Activated CD8-positive, alpha-beta memory T cell treated with anti-CD3 and anti-CD28 coated beads for 36 hours (primary cell): ENCODE measurements at regions not wholly inside any gene's neighbourhood (a gene's known extent, or its start where the extent isn't known, plus 50 kb on each side); places are given as distances from the start of the nearest gene placed in this dataset.

Experiments used
- CTCF ChIA-PET: fragments of 350-600 bp; sonication (Branson Sonifier 250); formaldehyde crosslinking; loops from one replicate; lab custom pipeline; 2021; ENCODE audit warnings: antibody characterized with exemption; lab: Charles Lee
- POLR2A ChIA-PET: fragments of 350-600 bp; sonication (Branson Sonifier 250); formaldehyde crosslinking; loops from one replicate; lab custom pipeline; 2021; ENCODE audit warnings: antibody characterized with exemption; lab: Charles Lee

DNA sequence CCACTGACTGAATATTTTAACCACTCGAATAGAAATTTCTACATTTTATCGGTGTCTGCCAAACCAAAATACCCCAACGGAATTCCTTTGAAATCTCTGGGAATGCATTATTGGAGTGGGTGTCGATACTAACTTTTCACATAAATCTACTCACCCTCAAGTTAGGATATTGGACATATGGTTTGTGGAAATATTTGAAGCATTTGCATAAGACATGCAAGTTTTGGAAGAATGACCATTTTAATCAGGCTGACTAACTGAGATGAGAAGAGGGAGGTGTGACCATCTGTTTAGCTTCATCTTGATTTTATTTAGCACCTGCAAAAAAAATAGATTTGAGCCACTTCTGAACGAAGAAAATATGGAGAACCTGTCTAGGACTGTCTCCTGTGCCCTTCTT, 61.2 kb downstream of the KLF6 start:
- ChIA-PET CTCF (no interaction called here), POLR2A (no interaction called here)

DNA sequence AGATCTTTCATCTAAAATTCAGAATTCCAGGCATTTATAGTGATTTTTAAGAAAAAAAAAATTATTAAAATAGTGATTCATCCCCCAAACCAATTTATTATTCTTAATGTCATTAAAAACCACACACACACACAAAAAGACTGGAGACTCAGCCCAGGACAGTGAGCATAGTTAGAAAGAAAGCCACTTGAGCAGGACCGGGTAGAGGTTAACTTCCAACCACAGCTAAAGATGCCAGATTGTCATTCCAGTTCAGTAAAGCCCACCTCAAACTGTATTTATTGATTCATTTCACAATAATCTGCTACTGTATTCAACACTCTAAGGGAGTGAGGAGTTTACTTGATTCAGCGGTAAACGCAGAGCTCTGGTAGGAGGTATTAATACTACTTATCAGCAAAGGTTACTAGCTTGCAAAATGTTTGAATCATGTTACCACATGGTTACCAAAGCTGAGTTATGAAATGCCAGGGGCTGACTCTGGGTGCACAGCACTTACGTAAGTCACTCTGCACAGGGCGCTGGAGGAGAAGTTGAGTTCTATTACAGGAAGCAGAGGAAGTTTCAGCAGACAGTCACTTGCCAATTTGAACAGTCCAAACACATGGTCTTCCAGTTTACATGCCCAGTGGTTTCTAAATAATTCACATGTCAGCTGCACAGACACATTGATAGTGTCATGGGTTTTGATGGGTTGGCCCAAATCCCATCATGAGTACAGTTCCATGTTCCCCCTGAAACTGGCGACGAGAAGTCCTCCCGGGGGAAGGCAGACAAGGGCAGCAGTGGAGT, 64.6 kb downstream of the KLF6 start:
- POLR2A ChIA-PET, result no interaction called here

DNA sequence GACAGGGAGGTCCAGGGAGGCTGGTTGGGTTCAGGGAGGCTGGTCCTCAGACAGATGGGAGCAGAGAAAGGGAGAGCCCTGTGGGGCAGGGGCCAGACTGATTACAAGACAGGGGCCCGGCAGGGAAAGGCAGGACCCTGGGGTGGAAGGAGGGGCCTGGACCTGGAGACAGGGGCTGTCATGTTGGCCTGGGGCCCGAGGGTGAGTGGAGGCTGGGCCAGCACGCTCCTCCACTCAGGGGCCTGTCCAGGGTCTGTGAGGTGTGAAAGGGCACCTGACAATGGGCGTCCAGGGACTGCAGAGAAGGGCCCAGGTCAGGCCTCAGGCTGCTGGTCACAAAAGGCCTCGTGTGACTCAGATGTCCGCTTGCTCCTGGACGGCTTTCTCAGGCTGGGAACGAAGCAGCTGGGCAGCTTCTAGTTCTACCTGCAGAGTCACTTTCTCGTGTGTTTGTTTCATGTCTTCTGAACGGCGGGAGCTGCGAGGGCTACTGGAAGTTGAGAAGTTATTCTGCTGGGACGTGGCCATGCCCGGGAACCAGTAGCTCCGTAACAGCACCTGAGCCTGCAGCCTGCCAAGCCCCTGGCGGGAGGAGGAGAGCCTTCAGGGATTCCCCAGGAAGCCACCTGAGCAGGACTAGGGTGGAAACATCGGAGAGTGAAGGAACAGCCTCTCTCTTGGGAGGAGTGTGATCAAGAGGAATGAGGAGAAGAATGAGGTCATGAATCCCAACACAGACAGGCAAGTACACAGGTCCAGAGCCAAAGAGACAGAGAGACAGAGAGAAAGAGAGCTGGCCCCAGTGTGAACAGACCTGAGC, 65.8 kb downstream of the KLF6 start:
- ChIA-PET CTCF (no interaction called here), POLR2A (no interaction called here)

More for the DNA sequence above, 64.6 kb downstream of the KLF6 start:
- CTCF ChIA-PET, result no interaction called here

DNA sequence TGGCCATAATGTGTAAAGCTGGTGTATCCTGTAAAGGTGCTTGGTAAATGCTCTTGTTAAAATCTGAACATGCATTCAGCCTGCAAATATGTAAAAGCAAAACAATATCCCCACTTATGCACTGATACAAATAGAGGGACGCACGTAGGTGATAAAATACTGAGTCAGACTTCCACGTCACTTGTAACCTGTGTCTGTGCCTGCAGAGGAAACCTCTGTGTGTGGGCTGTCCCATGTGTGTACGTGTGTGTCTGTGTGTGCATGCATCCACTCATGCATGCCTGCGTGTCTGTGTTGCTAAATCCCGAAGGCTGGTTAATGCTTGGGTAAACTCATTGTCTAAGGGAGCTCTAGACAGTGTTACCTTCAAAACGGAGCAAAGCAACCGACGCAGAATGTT, 68.9 kb downstream of the KLF6 start:
- ChIA-PET POLR2A (no interaction called here), CTCF (no interaction called here)

DNA sequence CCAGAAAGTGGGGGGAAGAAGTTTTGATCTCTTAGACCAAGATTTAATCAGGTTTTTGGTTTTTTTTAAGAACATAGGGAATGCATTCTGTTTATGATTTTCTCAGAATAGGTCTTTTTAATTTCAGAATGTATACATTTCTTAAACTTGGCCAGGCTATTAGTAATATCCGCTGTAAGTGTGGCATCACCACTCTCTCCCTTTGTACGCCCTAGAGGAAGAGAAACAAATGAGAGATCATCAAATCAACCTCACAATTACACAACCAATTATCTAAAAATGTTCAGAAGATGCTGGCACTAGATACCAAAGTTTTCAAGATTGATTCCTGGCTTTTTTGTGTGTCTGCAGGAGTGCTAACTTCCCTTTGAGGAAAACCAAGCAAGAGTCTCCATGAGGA, 70.0 kb downstream of the KLF6 start:
- POLR2A ChIA-PET, result interaction anchor here (0.7 kb wide), 1 partner anchor 517 kb away, joined by 5 read pairs; no protein-coding TSS in a partner anchor
- CTCF ChIA-PET, result interaction anchor here (0.7 kb wide), 1 partner anchor 1140 kb away, joined by 3 read pairs; no protein-coding TSS in a partner anchor

DNA sequence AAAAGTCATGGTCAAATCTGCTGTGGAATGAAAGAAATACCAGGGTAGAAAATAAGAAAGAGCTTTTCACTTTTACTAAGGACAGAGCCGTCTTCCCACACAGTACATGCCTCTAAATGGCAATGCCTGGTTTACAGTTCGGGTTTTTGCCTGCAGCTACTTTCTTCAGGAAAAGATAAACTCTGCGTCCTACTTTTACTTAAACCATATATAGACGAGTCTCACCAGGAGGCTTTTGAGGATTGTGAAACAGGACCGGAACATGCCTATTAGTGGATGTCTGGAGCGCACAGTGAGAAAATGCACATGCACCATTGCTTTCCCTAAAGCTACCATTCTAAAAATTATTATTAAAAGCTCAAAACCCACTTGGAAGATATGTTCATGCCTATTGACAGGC, 70.5 kb downstream of the KLF6 start:
- CTCF ChIA-PET, result interaction anchor here (0.7 kb wide), 1 partner anchor 1140 kb away, joined by 3 read pairs; no protein-coding TSS in a partner anchor

DNA sequence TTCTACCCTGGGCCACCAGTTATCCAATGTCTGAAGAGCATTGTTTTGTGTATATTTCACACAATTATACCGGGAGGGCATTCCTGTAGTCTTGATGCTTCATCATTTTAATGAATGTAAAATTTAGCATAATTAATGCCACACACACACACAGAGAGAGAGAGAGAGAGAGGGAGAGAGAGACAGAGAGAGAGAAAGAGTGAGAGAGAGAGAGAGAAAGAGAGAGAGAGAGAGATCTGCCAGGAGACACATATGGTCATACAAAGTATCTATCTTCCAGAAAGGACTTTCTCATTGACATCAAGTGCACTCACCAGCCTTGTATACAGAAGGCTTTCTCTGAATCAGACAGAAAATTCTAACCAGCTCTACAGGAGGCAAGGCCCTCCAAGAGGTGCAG, 72.3 kb downstream of the KLF6 start:
- CTCF ChIA-PET, result no interaction called here

More for the DNA sequence above, 70.5 kb downstream of the KLF6 start:
- POLR2A ChIA-PET, result interaction anchor here (0.7 kb wide), 1 partner anchor 517 kb away, joined by 5 read pairs; no protein-coding TSS in a partner anchor

DNA sequence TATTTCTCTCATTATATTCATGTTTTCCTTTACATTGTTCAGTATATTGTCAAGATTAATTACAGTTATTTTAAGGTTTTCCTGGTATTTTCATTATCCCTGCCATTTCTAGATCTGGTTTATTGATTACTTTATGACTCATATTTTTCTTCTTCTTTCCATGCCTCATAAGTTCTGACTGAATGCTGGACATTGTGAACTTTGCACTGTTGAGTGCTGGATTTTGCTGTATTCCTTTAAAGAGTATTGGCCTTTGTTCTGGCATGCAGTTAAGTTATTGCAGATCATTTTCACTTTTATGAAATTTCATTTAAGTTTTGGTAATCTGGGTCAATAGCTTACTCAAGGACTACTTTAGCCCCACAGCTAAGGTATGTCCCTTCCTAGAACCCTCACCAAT, 73.1 kb downstream of the KLF6 start:
- CTCF ChIA-PET, result no interaction called here
- POLR2A ChIA-PET, result no interaction called here

More for the DNA sequence above, 72.3 kb downstream of the KLF6 start:
- POLR2A ChIA-PET, result no interaction called here

DNA sequence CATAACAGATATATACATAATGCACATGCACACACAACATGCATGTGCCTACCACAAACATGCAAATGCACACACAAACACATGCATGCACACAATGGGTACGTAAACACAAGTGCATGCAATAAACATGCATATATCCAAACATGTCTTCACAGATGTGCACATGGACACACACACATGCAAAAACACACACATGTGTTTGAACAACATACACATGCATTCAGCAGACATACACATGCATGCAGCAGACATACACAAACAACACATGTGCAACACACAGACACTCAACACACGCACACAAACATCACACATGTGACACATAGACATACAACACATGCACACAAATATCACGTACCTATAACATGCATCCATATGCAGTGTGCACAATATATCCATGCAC, 74.2 kb downstream of the KLF6 start:
- ChIA-PET CTCF (no interaction called here), POLR2A (no interaction called here)

DNA sequence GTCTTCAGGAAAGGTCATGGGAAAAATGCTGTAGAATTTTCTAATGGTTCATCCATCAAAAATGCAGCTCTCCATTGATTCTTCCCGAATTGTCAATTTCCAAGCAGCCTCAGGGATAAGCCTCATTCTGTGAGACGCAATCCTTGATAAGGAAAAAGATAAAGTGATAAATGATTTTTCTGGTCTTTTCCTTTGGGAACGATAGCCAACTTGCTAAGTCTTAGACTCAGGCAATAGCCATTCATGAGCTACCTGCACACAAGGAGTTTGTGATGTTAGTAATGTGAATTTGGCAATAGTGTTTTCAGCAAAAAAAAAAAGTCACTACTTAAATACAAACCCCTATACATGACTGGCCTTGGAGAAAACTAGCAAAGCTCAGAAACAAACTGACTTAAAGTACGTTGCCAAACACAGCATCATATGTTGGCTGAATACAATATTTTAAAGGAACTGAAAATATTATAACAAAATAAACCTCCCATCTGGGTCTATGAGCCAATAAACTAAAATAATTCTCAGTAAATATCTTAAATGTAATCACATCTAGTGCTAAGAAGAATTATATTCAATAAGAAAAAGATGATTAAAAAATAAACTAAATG, 75.5 kb downstream of the KLF6 start:
- CTCF ChIA-PET, result no interaction called here
- POLR2A ChIA-PET, result interaction anchor here (0.5 kb wide), 1 partner anchor 415 kb away, joined by 6 read pairs; no protein-coding TSS in a partner anchor

DNA sequence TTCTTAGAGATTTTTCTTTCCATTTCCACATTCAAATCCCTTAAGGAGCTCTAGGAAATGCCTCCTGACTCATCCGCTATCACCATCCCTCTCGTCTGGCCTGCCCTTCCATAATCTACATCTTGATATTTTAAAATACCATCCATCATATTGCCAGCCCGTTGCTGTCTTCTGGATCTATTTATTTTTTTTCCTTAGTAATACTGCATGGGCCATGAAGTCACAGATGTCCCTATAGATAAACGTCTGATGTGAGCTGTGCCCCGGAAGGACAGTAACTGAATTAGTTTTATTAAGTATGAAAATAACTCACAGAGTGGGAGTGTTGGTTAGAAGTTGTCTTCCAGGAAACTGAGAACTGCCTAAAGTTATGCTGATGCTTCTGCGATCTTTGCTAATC, 76.2 kb downstream of the KLF6 start:
- POLR2A ChIA-PET, result interaction anchor here (0.5 kb wide), 1 partner anchor 416 kb away, joined by 6 read pairs; no protein-coding TSS in a partner anchor

DNA sequence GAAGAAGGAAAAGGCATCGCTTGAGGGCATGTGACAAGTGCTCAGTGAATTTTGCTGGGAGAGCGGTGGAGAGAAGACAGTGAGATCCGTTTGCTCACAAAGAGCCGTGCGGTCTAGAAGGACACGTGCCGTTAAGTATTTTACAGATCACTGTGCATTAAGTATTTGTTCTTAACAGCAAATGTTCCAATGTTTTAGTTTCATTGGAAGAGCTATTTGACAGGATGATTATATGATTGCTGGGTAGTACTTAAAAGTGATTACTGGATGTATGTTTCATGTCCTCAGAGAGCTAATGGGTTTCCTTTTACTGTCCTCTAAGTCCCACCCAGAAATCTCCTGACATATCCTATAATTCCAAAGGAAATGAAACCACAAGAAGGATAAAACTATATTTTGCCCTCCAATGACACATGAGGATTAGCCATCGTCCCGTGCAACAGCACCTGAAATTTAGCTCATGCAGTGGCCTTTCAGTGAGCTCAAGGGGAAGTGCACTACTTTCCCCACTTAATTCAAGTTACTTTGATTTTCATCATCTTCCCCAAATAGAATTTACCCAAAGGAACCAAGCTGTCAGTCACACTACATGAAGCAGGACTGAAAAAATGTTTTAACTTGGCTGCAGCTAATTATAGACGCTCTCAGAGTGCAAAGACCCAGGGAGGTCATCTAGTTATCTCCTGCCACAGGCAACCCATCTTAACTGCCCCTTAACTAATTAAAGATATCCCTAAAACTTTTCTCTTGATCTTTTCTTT, 80.3 kb downstream of the KLF6 start:
- POLR2A ChIA-PET, result no interaction called here
- CTCF ChIA-PET, result no interaction called here

More for the DNA sequence above, 76.2 kb downstream of the KLF6 start:
- CTCF ChIA-PET, result no interaction called here

DNA sequence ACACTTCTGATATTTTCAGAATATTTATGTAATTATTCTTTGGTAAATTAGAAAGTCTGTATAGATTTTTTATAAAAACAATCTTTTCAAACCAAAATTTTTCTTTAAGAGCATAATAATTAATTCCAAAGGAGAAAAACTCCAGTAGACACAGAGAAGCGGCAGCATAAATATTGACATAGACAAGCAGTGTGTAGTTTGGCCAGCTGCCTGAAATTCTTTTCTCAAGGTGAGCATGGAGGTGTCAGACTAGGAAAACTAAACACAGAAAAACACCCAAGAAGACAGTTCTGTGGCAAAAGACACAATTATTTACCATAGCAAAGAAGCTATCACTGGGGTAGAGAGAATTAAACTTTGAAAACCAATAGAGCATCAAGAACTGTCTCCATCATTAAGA, 82.4 kb downstream of the KLF6 start:
- CTCF ChIA-PET, result no interaction called here
- POLR2A ChIA-PET, result no interaction called here

DNA sequence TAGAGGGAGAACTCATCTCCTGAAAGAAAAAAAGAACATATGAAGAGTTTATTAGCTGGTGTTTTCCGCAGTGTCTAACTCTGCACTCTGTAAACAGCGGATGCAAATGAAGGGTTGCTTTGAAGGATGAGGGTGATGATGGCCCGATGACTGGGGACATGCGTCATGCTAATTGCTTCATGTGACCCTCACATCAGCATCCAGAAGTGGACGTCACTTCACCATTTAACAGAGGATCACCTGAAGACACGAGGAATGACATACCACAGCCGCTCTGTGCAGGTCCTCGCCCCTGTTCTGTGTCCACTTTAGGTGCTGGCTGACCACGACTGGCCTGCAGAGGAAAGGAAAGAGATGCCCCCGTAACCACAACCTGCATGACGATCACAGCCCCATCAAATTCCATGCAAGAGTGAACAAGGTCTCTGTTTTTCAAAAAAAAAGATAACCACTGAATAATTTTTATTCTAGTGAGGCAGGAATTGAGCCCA, 82.9 kb downstream of the KLF6 start:
- POLR2A ChIA-PET, result no interaction called here
- CTCF ChIA-PET, result no interaction called here

DNA sequence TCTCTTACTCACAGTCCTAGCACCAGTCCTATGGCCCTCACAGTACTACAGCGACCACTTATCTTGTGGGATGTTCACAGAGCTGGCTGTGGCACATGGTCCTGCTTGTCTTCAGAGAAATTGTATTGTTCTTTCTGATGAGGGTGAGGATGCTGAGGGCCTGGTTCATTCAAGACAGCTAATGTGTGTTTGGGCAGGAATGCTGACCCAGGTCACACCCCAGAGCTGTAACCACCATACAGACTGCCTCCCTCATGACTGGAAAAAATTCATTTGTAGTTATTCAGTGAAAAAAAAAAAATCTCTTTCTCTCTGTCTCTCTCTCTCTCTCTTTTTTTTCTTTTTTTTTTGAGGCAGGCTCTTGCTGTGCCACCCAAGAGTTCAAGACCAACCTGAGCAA, 83.5 kb downstream of the KLF6 start:
- POLR2A ChIA-PET, result interaction anchor here (0.7 kb wide), 1 partner anchor 89 kb away, joined by 5 read pairs; no protein-coding TSS in a partner anchor
- CTCF ChIA-PET, result interaction anchor here (0.6 to 0.7 kb wide), 2 partner anchors 68 to 426 kb away, joined by 3 to 4 read pairs; no protein-coding TSS in a partner anchor

DNA sequence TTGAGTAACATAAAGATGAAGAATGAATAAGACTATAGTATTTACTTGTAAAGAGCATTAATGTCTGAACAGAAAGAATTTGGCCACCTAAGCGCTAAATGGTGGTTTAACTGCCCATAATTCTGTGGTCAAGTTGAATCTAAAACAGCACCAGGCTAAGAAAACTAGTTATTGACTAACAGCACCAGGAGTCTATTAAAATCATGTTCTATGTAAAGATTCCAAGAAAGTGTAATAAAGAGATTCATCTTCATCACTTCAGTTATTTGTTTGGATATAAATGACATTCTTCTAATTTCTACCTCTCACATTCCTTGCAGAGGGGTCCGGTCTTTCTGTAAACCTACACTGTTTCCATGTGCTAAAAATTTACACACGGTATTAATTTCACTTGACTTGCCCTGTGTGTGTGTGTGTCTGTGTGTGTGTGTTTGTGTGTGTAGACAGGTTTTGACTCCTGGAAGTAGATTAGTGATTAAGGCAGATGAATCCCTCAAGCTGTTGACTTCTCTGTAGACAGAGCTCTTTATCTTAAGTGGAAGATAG, 84.4 kb downstream of the KLF6 start:
- CTCF ChIA-PET, result interaction anchor here (0.6 to 0.7 kb wide), 2 partner anchors 67 to 427 kb away, joined by 3 to 4 read pairs; no protein-coding TSS in a partner anchor
- POLR2A ChIA-PET, result no interaction called here

DNA sequence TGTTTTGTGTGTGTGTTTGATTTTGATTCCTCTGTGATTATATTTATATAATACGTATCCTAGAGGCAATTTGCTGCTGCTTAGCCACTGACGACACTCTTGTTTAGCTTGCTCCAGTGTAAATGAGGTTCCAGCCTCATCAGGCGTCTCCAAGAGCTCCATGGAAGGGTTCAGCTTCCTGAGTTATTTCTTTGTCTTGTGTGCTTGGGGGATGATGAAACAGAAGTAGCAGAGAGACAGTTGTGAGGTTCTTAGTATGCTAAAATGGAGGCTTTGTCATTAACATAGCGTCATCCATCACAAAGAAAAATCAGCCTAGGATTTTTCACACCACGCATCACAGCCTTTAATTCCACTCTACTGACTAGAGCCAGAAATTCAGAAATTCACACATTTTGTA, 85.1 kb downstream of the KLF6 start:
- CTCF ChIA-PET, result no interaction called here
- POLR2A ChIA-PET, result no interaction called here

DNA sequence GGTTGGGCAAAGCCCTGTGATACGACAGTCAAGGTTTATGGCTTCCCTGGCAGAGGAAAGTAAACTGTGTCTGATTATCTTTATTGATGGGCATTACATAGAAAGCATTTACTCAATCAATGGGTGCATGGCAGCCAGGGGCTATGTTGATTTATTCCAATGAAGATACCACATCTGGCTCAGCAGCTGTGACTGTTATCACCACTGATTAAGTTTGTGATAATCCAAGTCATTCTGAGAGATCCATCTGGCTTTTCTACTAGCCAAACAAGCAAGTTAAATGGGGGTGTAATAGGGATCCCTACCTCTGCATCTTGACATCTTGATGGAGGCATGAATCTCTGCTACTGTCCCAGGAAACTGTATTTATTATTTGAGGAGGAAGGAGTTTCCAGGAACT, 86.7 kb downstream of the KLF6 start:
- POLR2A ChIA-PET, result no interaction called here
- CTCF ChIA-PET, result no interaction called here
